ENCODE measurements at regions not wholly inside any gene's neighbourhood (a gene's known extent, or its start where the extent isn't known, plus 50 kb on each side); places are given as distances from the start of the nearest gene placed in this dataset.
"Not testable (repeated sequence)": the region's sequence is repeated elsewhere in the genome, so short reads cannot be mapped to it uniquely, and the experiment has no call there.

DNA sequence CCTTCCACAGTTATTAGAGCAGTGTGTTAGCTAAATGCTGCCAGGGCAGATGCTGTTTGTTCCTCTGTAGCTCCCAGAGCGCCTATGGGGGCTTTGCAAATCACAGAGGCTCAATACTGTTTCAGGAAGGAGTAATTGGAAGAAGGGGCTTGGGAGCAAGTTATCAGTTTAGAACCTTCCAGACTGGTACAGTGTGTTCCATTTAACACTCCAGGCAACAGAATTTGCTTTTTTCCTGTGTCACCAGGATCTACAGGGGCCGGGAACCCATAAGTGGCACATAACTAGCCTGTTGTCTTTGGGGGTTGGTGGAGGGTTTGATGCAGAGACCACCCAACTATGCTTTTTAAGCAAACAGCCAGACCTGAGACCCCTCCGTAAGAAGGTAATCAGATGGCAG is 307.3 kb upstream of the KCNN2 start:
- DNase-seq (ENCODE audit: low read depth), result no peak

GRCh38 chr5:114055318-114056184 is 306.3 kb upstream of the KCNN2 start:
- DNase-seq (ENCODE audit: low read depth), result peak; percentile 27

DNA sequence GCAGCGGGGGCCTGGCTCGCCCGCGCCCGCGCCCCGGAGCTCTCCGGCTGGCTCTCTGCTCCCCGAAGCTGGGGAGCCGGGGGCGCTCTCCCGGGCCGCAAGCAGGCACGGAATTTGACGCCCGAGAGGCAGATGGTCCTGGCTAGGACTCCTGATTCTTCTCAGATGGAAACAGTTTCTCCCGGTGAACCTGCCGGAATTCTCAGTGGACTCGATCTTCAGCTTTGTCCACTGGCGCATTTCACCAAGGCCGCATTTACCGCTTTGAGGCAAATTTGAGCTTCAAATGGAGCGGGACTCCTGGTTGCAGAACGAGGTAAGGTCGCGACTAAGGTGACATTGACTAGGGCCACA is 305.7 kb upstream of the KCNN2 start:
- DNase-seq (ENCODE audit: low read depth), result no peak

DNA sequence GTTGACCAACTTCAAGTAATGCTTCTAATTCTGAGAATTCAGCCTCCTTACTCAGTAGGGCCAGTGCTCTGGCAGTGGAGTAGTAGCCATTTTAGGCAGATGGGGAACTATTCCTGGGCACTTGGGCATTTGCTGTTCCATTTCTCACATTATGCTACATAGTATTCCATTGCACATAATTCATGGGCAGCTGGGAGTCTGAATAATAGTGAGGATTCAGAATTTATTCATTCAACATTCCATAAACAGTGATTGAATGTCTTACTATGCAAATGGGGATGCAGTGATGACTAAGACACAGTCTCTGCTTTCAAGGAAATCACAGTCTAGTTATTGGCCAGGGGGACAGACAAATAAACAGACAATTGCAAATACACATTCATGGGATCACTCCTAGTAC is 301.0 kb upstream of the KCNN2 start:
- DNase-seq (ENCODE audit: low read depth), result no peak

GRCh38 chr5:114062932-114063867 is 298.7 kb upstream of the KCNN2 start:
- no peak for DNase-seq (ENCODE audit: low read depth)

- no peak for DNase-seq (ENCODE audit: low read depth)
Measured at GRCh38 chr5:114065912-114066311, 296.0 kb upstream of the KCNN2 start.

- no peak for DNase-seq (ENCODE audit: low read depth)
Measured at GRCh38 chr5:114070093-114070722, 291.7 kb upstream of the KCNN2 start.

DNA sequence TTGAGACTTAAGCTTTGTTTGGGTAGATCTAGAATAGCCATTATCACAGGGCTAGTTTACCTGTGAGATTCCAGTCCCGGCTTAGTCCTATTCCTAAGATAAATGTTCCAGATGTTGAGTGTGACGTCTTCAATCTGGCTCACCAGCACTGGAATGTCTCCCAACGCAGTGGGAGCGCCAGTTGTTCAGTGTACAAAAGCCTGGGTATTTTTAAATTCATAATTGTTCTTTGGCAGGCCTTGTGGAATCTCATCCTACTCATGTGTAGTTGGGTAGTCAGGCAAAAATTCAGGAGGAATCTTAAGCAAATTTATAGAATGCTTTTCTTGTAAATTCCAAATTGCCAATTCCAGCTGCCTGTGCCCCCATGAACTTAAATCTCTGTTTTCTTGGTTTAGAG is 272.6 kb upstream of the KCNN2 start:
- DNase-seq (ENCODE audit: low read depth), result no peak

- DNase-seq (ENCODE audit: low read depth), result peak; percentile 1
Measured at GRCh38 chr5:114097570-114097969, 264.3 kb upstream of the KCNN2 start.

DNA sequence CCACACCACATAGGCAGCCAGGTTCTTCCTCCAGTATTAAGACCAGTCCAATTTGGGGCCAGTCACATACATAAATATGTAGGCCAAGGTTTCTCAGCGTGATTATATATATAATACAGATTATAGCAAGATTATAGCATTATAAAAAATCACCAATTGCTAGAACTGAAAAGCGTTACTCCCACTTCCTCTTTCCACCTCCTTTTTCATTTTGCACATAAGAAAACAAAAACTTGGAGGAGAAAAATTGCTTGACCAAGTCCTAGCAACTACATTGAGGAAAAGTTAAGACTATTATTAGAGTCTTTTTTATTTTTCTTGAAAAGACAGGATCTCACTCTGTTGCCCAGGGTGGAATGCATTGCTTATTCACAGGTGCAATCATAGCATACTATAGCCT is 262.7 kb upstream of the KCNN2 start:
- DNase-seq (ENCODE audit: low read depth), result no peak

DNA sequence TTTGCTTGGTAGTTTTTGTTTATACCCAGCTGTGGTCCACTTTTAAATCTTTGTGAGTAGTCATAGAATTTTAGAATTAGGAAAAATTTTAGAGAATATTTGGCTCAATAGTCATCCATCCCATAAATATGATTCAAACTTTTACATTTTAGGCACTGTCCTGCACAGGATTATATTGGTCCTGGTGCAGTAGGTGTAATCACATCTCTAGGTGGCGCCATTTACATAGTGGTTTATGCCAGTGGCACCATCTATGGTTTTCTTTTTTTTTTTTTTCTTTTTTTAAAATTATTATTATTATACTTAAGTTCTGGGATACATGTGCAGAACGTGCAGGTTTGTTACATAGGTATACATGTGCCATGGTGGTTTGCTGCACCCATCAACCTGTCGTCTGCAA is 260.7 kb upstream of the KCNN2 start:
- peak; percentile 70 for DNase-seq (ENCODE audit: low read depth)

DNA sequence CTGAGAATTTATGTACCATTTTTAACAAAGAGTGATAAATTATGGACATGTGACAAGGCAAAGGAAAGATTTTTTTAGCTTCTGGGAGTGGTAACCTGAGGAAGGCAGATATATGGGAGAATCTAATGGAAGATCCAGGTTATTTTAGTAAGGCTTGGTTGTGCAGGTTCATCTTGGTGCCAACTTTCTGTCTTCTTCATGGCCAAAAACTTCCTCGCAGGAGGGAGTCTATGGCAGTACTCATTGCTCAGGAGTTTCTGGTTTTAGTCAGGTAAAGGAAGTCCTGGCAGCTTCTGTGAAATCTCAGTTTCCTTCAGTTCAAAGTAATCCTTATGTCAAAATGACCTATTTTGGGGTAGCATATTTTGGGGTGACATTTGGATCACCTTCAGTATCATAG is 248.3 kb upstream of the KCNN2 start:
- DNase-seq (ENCODE audit: low read depth), result no peak

GRCh38 chr5:114116981-114117380 is 244.9 kb upstream of the KCNN2 start:
- no peak for DNase-seq (ENCODE audit: low read depth)

DNA sequence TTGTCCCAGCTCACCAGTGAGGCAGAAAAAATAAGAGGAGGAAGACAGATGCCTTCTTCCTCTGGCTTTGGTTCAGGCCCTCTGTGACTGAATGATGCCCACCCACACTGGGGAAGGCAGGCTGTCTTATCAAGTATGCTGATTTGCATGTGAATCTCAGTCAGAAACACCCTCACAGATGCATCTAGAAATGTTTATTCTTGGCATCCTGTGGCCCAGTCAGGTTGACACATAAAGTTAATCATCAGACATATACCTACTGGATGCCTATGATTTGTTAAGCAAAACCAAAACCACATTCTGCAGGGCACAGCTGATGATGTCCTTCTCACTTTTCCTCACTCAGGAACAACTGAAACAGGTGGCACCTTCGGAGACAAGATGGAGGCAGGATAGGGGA is 243.4 kb upstream of the KCNN2 start:
- no peak for DNase-seq (ENCODE audit: low read depth)

DNA sequence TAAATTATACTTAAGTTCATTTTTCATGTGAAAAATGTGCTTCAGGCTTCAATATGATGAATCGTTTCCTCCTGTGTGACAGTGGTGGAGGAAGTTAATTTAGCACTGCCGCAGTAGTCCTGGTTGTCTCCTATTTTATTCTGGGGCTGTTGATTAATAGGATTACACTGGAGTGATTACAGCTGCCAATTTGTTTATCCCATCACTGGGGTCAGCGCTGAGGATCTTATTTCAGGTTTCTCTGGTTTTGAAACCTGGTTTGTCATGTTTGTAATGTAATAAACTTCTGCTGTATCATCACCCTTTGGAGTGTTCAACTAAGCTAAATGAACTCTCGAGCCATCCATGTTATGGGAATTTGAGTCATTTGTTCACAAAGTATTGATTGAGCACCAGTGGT is 241.7 kb upstream of the KCNN2 start:
- DNase-seq (ENCODE audit: low read depth), result no peak

DNA sequence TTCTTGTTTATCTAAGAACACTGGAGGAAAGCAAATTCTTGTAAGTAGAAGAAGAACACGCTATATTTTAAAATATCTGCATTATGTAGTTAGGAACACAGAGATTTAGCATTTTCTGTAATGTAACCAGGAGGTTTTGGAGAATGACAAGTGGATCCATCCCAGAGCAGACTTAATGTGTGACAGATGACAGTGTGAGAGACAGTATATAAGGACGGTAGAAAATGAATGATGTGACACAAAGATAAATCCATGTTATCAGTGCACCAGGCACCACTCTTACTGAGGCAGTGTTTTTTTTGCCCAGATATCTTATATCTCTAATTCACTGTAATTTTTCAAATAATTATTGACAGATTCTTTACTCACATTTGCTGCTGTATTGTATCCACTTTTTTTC is 239.0 kb upstream of the KCNN2 start:
- DNase-seq (ENCODE audit: low read depth), result no peak

DNA sequence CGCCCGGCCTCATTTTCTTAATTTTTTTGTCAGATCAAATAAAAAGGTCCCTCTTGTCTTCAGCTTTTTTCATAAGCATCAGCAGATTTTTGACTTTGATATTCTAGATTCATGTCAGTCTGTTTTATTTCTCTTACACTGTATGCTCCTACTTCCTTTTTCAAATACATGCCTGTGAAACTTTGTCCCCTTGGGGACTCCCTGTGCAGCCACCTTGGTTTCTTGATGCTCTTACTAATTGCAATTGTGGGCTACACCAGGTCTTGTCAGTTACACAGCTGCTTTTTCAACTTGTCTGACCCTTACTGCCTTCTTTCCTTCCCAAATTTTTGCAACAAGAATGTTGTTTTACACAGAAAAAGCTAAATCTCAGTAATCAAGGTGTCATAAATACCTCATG is 238.2 kb upstream of the KCNN2 start:
- DNase-seq (ENCODE audit: low read depth), result no peak

DNA sequence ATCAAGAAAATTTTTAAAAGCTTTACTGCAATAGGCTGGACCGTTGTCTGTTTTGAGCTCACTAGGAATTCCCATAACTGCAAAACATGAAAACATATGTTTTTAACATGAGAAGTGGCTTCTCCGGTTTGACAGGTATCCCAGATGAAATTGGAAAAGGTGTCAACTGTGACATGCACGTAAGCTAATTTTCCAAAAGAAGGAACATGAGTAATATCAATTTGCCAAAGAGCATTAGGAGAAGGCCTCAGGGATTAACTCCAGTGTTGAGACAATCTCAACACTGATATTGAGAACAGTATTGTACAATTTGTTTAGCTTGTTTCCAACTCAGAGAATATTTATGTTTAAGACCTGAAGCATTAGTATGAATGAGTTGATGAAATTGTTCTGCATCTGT is 215.5 kb upstream of the KCNN2 start:
- no peak for DNase-seq (ENCODE audit: low read depth)

DNA sequence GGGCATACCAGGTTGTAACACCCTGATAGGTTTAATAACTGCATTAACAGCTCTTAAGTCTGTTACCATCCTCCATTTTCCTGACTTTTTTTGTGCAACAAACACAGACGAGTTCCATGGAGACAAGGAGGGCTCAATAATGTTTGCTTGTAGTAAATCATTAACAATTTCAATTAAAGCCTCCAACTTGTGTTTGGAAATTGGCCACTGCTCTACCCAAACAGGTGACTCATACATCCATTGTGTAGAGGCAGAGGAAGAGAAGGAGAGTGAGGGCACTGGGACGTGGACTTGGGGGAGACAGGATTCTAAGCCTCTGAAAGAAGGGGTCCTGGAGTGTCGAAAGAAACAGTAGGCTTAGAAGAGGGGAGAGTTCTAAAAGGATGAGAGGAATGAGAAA is 213.6 kb upstream of the KCNN2 start:
- DNase-seq (ENCODE audit: low read depth), result no peak

GRCh38 chr5:114148728-114149127 is 213.1 kb upstream of the KCNN2 start:
- DNase-seq (ENCODE audit: low read depth), result not testable (repeated sequence)

DNA sequence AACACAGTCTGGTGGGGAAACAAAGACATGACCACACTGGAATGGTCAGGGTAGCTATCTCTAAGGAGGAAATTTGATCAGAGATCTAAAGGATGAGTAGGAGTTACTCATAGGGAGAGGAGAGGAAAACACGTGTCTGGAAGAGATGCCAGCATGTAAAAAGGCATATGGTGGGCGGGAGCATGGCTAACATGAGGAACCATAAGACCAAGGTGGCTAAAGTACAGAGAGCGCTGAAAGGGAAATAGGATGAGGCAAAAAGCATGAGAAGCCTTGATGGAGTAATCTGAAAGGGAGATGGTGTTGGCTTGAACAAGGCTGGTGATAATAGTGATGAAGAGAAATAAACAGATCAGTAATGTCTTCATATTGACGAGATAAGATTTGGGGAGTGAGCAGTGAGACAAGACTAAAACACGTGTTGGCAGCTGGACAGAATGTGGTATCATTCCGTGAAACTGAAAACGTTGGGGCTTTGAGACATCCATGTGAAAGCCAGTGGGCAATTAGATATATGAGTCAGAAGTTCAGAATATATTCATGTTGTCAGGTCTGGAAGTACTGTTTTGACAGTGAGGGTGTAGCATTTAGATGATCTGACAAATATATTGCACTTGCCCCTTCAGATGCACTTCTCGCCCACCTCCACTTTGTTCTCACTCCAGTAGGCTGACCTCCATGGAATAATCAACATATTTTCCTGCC is 209.1 kb upstream of the KCNN2 start:
- DNase-seq (ENCODE audit: low read depth), result no peak

DNA sequence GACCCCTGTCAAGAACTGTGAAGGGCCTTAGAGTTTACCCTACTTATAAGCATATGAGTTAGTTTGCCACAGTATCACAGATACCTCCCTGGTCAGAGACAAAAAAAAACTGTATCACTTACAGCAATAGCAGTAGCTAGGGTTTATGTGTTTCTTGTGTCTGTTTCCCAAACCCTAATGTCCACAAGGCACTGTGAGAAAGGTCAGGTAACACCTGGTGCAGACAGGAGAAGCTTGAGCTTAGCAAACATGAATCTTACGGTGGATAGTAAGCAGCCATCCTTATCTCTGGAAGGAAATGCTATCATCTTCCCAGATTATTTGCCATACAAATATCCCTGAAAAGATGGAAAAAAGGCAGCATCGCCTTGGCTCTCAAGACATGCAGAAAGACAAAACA is 208.5 kb upstream of the KCNN2 start:
- DNase-seq (ENCODE audit: low read depth), result no peak

All from iris pigment epithelial cell (primary cell).